ENCODE measurements at regions not wholly inside any gene's neighbourhood (a gene's known extent, or its start where the extent isn't known, plus 50 kb on each side); places are given as distances from the start of the nearest gene placed in this dataset.
"Not testable (repeated sequence)": the region's sequence is repeated elsewhere in the genome, so short reads cannot be mapped to it uniquely, and the experiment has no call there.

GRCh38 chr7:9621306-9621902 is 1188.0 kb downstream of the NXPH1 start:
- not testable (repeated sequence) for TF ChIP-seq RCOR1 (IDR thresholded peaks at IDR 0.05; ENCODE audit: insufficient replicate concordance, low read length); CTCF (conservative IDR thresholded peaks at IDR 0.05; ENCODE audit: low read depth, low read length); POLR2A (IDR thresholded peaks at IDR 0.05; ENCODE audit: low read depth, low read length); ELK1 (IDR thresholded peaks at IDR 0.05; ENCODE audit: borderline replicate concordance, low read depth, low read length); USF2 (IDR thresholded peaks at IDR 0.05; ENCODE audit: low read depth, low read length); RFX5 (IDR thresholded peaks at IDR 0.05; ENCODE audit: low read depth, low read length); SMC3 (IDR thresholded peaks at IDR 0.05; ENCODE audit: low read depth, low read length); MAZ (IDR thresholded peaks at IDR 0.05; ENCODE audit: borderline replicate concordance, low read depth, low read length); RAD21 (IDR thresholded peaks at IDR 0.05; ENCODE audit: low read length)

All from IMR-90 (cell line).